GM12892 (cell line): ENCODE measurements at regions not wholly inside any gene's neighbourhood (a gene's known extent, or its start where the extent isn't known, plus 50 kb on each side); places are given as distances from the start of the nearest gene placed in this dataset.

Experiments used
- POLR2A ChIP-seq: IDR thresholded peaks from 2 replicates; pipeline ENCODE4 v1.6.1; 2011; ENCODE audit warnings: low read depth, low read length, control low read depth
- POLR2AphosphoS5 ChIP-seq: IDR thresholded peaks from 2 replicates; pipeline ENCODE4 v1.6.1; 2011; ENCODE audit warnings: low read depth, low read length, control low read depth
- TAF1 ChIP-seq: IDR thresholded peaks from 2 replicates; pipeline ENCODE4 v1.6.1; 2011; ENCODE audit warnings: low read depth, mild to moderate bottlenecking, control low read depth, low read length, borderline replicate concordance

DNA sequence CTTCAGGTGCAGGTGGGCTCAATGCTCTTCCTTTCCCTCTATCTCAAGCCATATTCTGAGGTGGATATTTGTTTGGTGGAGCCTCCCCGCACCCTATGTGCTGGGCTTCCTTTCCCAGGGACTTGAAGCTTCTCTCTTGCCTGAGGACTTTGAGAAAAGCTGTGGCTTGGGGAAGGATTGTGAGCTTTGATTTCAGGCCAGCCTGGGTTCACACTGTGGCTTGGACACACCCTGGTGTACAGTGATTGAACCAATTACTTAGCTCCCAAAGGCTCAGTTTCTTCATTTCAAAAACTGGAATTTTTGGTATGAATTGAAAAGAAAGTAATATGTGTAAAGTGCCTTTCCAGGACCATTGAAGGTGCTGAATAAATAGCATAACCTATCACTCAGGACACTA is 224.5 kb upstream of the GLI3 start:
- TF ChIP-seq POLR2A (no peak), TAF1 (no peak), POLR2AphosphoS5 (no peak)
